ENCODE measurements at regions not wholly inside any gene's neighbourhood (a gene's known extent, or its start where the extent isn't known, plus 50 kb on each side); places are given as distances from the start of the nearest gene placed in this dataset.

DNA sequence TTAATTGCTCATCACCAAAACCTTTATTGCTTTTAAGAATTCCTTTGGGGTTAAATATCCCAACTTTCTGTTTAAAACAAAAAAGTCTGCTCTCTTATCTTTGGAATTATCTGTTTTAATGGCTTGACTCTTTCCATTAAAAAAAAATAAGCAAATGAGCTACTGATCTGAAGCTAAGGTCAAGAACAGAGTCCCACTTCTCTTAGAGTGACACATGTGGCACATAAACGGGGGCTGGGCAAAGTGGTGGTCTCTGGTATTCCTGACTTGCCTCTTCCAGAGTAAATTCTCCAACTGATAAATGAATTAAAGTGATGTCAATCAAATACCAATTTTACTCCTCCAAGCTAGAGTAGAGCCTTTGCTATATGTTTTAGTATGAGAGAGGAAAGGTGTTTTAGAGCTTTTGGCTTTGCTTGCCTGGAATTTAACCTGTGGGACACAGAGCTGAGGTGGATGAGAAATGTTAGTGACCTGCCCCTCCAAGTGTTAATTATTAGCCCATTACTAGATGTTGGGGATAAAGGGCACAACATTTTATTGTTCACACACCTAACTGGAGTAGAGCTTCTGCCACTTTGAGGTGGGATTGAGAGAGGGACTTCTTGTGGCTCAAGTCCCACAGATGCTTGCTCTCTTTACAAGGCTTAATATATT is 864.0 kb downstream of the LRRIQ3 start:
- intact Hi-C loops (cut with DNase I): no loop called here
- Histone ChIP-seq H3K9me3 (no peaks in the 10 kb centered on the region), H3K36me3 (replicated peaks in 1 of 2; ENCODE audit: insufficient read depth in 1 of 2, low read depth in 2 of 2) (no peaks in the 10 kb centered on the region), H3K27me3 (no peaks in the 10 kb centered on the region), H3K4me3 (no peak overlapping the region), H3K4me1 (no peaks in the 10 kb centered on the region), H3K27ac (no peak overlapping the region)
- no peak for DNase-seq
- TF ChIP-seq, protein P1, sequence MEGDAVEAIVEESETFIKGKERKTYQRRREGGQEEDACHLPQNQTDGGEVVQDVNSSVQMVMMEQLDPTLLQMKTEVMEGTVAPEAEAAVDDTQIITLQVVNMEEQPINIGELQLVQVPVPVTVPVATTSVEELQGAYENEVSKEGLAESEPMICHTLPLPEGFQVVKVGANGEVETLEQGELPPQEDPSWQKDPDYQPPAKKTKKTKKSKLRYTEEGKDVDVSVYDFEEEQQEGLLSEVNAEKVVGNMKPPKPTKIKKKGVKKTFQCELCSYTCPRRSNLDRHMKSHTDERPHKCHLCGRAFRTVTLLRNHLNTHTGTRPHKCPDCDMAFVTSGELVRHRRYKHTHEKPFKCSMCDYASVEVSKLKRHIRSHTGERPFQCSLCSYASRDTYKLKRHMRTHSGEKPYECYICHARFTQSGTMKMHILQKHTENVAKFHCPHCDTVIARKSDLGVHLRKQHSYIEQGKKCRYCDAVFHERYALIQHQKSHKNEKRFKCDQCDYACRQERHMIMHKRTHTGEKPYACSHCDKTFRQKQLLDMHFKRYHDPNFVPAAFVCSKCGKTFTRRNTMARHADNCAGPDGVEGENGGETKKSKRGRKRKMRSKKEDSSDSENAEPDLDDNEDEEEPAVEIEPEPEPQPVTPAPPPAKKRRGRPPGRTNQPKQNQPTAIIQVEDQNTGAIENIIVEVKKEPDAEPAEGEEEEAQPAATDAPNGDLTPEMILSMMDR (IDR thresholded peaks at IDR 0.05): no peak
- TF ChIP-seq POLR2A (IDR thresholded peaks at IDR 0.05): no peak
- no peak for ATAC-seq
- 20 to 42% methylated on average over 1 of the region's 1 CpG for WGBS, 2 donors

DNA sequence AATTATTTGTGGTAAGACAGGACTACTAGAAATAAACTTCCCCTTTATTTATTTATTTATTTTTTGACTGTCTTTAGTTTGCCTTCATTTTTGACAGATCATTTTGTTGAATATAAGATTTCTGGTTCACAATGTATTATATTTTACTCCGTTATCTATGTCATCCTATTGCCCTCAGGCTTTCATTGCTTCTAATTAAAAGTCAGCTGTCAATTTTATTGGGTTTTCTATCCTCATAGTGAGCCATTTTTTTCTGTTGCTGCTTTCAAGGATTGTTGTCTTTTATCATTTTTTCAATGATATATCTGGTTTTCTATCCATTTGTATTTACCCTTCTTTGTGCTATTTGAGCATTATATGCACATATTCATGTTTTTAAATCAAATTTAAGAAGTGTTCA is 866.2 kb downstream of the LRRIQ3 start:
- intact Hi-C loops (cut with DNase I): no loop called here
- no peak overlapping the region for H3K4me3 ChIP-seq
- H3K9me3 ChIP-seq: no peaks in the 10 kb centered on the region
- WGBS, 2 donors: 54 to 78% methylated on average over 1 of the region's 1 CpG
- H3K4me1 ChIP-seq: no peaks in the 10 kb centered on the region
- no peaks in the 10 kb centered on the region for H3K36me3 ChIP-seq (replicated peaks in 1 of 2; ENCODE audit: insufficient read depth in 1 of 2, low read depth in 2 of 2)
- TF ChIP-seq POLR2A (IDR thresholded peaks at IDR 0.05): no peak
- TF ChIP-seq, protein P1 (IDR thresholded peaks at IDR 0.05): no peak
- DNase-seq: no peak
- H3K27me3 ChIP-seq: no peaks in the 10 kb centered on the region
- ATAC-seq: no peak
- H3K27ac ChIP-seq: no peak overlapping the region

DNA sequence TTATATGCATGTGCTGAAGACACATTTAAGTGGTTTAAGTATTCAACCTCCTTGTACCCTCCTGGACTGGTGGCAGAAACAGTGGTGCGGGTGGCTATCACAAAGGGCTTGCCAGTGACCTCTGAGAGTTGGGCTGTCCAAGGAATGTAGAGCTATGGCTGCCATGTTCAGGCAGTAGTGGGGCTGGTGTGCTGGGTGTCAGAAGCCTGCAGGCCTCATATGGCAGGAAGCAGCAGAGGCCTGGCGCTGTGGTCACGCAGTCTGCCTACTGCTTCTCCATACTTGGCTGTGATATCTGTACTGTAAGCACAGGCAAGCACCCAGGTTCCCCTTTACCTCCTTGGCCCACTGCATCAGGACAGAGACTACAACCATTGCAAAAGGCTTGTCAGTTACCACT is 870.0 kb downstream of the LRRIQ3 start:
- no peaks in the 10 kb centered on the region for H3K36me3 ChIP-seq (replicated peaks in 1 of 2; ENCODE audit: insufficient read depth in 1 of 2, low read depth in 2 of 2)
- no peaks in the 10 kb centered on the region for H3K4me1 ChIP-seq
- H3K27me3 ChIP-seq: no peaks in the 10 kb centered on the region
- DNase-seq (no peak), ATAC-seq (no peak)
- H3K4me3 ChIP-seq: no peak overlapping the region
- no peaks in the 10 kb centered on the region for H3K9me3 ChIP-seq
- intact Hi-C loops (cut with DNase I): no loop called here
- no peak overlapping the region for H3K27ac ChIP-seq
- 77 to 88% methylated on average over 1 to 3 of the region's 3 CpGs for WGBS, 2 donors
- TF ChIP-seq, protein P1 (IDR thresholded peaks at IDR 0.05): no peak
- no peak for TF ChIP-seq POLR2A (IDR thresholded peaks at IDR 0.05)

DNA sequence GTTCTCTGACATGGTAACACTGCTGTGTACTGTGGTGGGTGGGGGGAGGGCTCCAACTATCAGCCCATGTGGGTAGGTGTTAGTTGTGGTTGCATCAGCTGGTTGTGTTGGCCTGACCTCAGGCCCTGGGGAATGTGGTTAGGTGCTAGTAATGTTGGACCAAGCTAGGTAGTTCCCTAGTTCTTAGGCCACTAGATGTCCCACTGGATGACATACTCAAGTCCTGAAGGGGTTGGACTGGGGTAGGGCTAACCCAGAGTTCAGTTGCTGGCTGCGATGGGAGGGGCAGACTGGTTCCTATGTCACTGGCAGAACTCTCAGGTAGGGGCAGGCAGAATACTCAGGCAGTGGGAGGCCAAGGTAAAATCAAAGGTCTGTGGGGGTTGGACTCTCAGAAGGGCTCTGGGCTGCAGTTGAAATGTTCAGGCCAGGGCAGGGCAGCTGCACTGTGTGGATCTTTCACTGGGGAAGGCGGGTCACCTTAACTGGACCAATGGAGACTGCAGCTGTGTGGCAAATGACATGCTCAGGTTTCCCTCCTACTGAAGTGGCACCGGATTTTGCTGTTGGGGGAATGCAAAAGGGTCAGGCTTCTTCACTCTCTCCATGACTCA is 870.7 kb downstream of the LRRIQ3 start:
- Histone ChIP-seq H3K27me3 (no peaks in the 10 kb centered on the region), H3K4me1 (no peaks in the 10 kb centered on the region), H3K27ac (no peak overlapping the region), H3K36me3 (replicated peaks in 1 of 2; ENCODE audit: insufficient read depth in 1 of 2, low read depth in 2 of 2) (no peaks in the 10 kb centered on the region), H3K9me3 (no peaks in the 10 kb centered on the region), H3K4me3 (no peak overlapping the region)
- WGBS, 2 donors: 54 to 71% methylated on average over 3 of the region's 3 CpGs
- intact Hi-C loops (cut with DNase I): no loop called here
- ATAC-seq: no peak
- DNase-seq: no peak
- TF ChIP-seq, protein P1 (IDR thresholded peaks at IDR 0.05): no peak
- no peak for TF ChIP-seq POLR2A (IDR thresholded peaks at IDR 0.05)

DNA sequence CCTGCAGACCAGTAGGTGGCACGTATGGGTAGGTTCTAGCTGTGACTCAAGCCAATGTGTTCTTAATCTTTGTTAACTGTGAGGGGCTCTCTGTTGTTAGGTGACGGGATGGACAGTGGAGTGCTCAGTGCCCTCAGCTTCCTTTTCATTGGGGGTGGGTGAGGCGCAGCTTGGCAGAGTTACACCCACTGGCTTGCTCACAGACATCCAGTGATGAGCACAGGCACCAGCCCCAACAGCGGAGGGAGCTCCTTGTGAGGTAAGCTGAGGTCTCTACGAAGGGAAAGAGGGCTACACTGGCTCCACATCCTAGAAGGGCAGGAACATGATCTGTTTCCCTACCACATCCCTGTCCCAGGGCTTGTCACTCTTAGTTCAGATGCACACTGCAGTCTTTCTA is 871.3 kb downstream of the LRRIQ3 start:
- Histone ChIP-seq H3K27me3 (no peaks in the 10 kb centered on the region), H3K4me3 (no peak overlapping the region), H3K4me1 (no peaks in the 10 kb centered on the region), H3K9me3 (no peaks in the 10 kb centered on the region), H3K27ac (no peak overlapping the region), H3K36me3 (replicated peaks in 1 of 2; ENCODE audit: insufficient read depth in 1 of 2, low read depth in 2 of 2) (no peaks in the 10 kb centered on the region)
- WGBS, 2 donors: 60 to 72% methylated on average over 5 of the region's 5 CpGs
- TF ChIP-seq, protein P1 (IDR thresholded peaks at IDR 0.05): no peak
- TF ChIP-seq POLR2A (IDR thresholded peaks at IDR 0.05): no peak
- DNase-seq: no peak
- no peak for ATAC-seq
- intact Hi-C loops (cut with DNase I): no loop called here

All from body of pancreas (tissue), 4 donors.